WTC11 (cell line): ENCODE measurements at regions not wholly inside any gene's neighbourhood (a gene's known extent, or its start where the extent isn't known, plus 50 kb on each side); places are given as distances from the start of the nearest gene placed in this dataset.

Experiments
- CBFB ChIP-seq: sonication (generic); formaldehyde crosslinking; IDR thresholded peaks from 2 replicates; pipeline ENCODE4 v1.8.1; 2022; ENCODE audit warnings: mild to moderate bottlenecking, low read depth, missing genetic modification reagents
- CREM ChIP-seq: sonication (generic); formaldehyde crosslinking; IDR thresholded peaks from 2 replicates; pipeline ENCODE4 v1.8.1; 2022; ENCODE audit warnings: mild to moderate bottlenecking, missing genetic modification reagents, moderate library complexity
- ESRRA ChIP-seq: sonication (generic); formaldehyde crosslinking; IDR thresholded peaks from 2 replicates; pipeline ENCODE4 v1.8.1; 2022; ENCODE audit warnings: mild to moderate bottlenecking, missing genetic modification reagents, borderline replicate concordance
- OVOL2 ChIP-seq: fragments of 250-450 bp; sonication (Bioruptor Pico); IDR thresholded peaks from 2 replicates; pipeline ENCODE4 v1.9.0; 2021; ENCODE audit warnings: mild to moderate bottlenecking, borderline replicate concordance
- ZNF232 ChIP-seq: sonication (generic); formaldehyde crosslinking; IDR thresholded peaks from 2 replicates; pipeline ENCODE4 v1.8.0; 2022; ENCODE audit warnings: mild to moderate bottlenecking, missing genetic modification reagents
- ZNF671 ChIP-seq: fragments of 250-450 bp; sonication (Bioruptor Pico); IDR thresholded peaks from 2 replicates; pipeline ENCODE4 v1.8.0; 2021; ENCODE audit warnings: mild to moderate bottlenecking
- TF ChIP-seq, protein P1 (sequence below): sonication (generic); formaldehyde crosslinking; conservative IDR thresholded peaks from 2 replicates; pipeline ENCODE4 v1.8.1; 2023; ENCODE audit warnings: mild to moderate bottlenecking, low read depth, missing genetic modification reagents, moderate library complexity
- TF ChIP-seq, protein P2 (sequence below): sonication (generic); formaldehyde crosslinking; IDR thresholded peaks from 2 replicates; pipeline ENCODE4 v1.8.0; 2022; ENCODE audit warnings: mild to moderate bottlenecking, missing genetic modification reagents
- TF ChIP-seq, protein P3 (sequence below): sonication (generic); formaldehyde crosslinking; IDR thresholded peaks from 2 replicates; pipeline ENCODE4 v1.8.1; 2023; ENCODE audit warnings: mild to moderate bottlenecking, missing genetic modification reagents, borderline replicate concordance
- TF ChIP-seq, protein P4 (sequence below): fragments of 250-450 bp; sonication (Bioruptor Pico); IDR thresholded peaks from 2 replicates; pipeline ENCODE4 v1.9.0; 2021; ENCODE audit warnings: mild to moderate bottlenecking, borderline replicate concordance
- TF ChIP-seq, protein P5 (sequence below): sonication (generic); formaldehyde crosslinking; IDR thresholded peaks from 2 replicates; pipeline ENCODE4 v1.8.1; 2022; ENCODE audit warnings: low read depth, mild to moderate bottlenecking, moderate library complexity, missing genetic modification reagents, borderline replicate concordance

DNA sequence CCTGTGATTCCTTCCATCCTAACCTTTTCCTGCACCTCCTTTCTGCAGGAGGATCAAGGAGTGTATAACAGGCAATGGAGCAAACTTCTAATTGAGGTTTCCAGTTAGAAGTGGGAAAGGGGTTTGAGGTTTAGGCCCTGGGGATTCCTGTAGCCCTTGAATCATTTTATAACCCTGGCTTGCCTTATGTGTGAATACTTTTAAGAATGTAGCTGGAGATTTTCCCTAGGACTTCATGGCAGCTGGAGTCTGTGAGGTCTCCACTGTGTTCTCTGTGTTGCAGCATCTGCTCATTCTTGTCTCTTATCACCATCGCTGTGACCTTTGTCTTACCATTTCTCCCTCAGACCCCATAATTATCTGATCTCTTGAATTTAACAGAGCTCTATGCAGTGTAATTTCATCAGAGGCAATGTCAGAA, 370.2 kb upstream of the SLC14A2 start:
- TF ChIP-seq OVOL2 (CRISPR knock-in tag): no peak
- TF ChIP-seq CREM (CRISPR knock-in tag): no peak
- TF ChIP-seq, protein P1, sequence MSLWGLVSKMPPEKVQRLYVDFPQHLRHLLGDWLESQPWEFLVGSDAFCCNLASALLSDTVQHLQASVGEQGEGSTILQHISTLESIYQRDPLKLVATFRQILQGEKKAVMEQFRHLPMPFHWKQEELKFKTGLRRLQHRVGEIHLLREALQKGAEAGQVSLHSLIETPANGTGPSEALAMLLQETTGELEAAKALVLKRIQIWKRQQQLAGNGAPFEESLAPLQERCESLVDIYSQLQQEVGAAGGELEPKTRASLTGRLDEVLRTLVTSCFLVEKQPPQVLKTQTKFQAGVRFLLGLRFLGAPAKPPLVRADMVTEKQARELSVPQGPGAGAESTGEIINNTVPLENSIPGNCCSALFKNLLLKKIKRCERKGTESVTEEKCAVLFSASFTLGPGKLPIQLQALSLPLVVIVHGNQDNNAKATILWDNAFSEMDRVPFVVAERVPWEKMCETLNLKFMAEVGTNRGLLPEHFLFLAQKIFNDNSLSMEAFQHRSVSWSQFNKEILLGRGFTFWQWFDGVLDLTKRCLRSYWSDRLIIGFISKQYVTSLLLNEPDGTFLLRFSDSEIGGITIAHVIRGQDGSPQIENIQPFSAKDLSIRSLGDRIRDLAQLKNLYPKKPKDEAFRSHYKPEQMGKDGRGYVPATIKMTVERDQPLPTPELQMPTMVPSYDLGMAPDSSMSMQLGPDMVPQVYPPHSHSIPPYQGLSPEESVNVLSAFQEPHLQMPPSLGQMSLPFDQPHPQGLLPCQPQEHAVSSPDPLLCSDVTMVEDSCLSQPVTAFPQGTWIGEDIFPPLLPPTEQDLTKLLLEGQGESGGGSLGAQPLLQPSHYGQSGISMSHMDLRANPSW (CRISPR knock-in tag): no peak
- no peak for TF ChIP-seq ZNF232
- TF ChIP-seq, protein P2, sequence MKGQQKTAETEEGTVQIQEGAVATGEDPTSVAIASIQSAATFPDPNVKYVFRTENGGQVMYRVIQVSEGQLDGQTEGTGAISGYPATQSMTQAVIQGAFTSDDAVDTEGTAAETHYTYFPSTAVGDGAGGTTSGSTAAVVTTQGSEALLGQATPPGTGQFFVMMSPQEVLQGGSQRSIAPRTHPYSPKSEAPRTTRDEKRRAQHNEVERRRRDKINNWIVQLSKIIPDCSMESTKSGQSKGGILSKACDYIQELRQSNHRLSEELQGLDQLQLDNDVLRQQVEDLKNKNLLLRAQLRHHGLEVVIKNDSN (CRISPR knock-in tag): no peak
- no peak for TF ChIP-seq ZNF671 (CRISPR knock-in tag)
- TF ChIP-seq, protein P3, sequence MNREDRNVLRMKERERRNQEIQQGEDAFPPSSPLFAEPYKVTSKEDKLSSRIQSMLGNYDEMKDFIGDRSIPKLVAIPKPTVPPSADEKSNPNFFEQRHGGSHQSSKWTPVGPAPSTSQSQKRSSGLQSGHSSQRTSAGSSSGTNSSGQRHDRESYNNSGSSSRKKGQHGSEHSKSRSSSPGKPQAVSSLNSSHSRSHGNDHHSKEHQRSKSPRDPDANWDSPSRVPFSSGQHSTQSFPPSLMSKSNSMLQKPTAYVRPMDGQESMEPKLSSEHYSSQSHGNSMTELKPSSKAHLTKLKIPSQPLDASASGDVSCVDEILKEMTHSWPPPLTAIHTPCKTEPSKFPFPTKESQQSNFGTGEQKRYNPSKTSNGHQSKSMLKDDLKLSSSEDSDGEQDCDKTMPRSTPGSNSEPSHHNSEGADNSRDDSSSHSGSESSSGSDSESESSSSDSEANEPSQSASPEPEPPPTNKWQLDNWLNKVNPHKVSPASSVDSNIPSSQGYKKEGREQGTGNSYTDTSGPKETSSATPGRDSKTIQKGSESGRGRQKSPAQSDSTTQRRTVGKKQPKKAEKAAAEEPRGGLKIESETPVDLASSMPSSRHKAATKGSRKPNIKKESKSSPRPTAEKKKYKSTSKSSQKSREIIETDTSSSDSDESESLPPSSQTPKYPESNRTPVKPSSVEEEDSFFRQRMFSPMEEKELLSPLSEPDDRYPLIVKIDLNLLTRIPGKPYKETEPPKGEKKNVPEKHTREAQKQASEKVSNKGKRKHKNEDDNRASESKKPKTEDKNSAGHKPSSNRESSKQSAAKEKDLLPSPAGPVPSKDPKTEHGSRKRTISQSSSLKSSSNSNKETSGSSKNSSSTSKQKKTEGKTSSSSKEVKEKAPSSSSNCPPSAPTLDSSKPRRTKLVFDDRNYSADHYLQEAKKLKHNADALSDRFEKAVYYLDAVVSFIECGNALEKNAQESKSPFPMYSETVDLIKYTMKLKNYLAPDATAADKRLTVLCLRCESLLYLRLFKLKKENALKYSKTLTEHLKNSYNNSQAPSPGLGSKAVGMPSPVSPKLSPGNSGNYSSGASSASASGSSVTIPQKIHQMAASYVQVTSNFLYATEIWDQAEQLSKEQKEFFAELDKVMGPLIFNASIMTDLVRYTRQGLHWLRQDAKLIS (CRISPR knock-in tag): no peak
- TF ChIP-seq ESRRA (CRISPR knock-in tag): no peak
- TF ChIP-seq, protein P4, sequence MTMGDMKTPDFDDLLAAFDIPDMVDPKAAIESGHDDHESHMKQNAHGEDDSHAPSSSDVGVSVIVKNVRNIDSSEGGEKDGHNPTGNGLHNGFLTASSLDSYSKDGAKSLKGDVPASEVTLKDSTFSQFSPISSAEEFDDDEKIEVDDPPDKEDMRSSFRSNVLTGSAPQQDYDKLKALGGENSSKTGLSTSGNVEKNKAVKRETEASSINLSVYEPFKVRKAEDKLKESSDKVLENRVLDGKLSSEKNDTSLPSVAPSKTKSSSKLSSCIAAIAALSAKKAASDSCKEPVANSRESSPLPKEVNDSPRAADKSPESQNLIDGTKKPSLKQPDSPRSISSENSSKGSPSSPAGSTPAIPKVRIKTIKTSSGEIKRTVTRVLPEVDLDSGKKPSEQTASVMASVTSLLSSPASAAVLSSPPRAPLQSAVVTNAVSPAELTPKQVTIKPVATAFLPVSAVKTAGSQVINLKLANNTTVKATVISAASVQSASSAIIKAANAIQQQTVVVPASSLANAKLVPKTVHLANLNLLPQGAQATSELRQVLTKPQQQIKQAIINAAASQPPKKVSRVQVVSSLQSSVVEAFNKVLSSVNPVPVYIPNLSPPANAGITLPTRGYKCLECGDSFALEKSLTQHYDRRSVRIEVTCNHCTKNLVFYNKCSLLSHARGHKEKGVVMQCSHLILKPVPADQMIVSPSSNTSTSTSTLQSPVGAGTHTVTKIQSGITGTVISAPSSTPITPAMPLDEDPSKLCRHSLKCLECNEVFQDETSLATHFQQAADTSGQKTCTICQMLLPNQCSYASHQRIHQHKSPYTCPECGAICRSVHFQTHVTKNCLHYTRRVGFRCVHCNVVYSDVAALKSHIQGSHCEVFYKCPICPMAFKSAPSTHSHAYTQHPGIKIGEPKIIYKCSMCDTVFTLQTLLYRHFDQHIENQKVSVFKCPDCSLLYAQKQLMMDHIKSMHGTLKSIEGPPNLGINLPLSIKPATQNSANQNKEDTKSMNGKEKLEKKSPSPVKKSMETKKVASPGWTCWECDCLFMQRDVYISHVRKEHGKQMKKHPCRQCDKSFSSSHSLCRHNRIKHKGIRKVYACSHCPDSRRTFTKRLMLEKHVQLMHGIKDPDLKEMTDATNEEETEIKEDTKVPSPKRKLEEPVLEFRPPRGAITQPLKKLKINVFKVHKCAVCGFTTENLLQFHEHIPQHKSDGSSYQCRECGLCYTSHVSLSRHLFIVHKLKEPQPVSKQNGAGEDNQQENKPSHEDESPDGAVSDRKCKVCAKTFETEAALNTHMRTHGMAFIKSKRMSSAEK (CRISPR knock-in tag): no peak
- TF ChIP-seq, protein P5, sequence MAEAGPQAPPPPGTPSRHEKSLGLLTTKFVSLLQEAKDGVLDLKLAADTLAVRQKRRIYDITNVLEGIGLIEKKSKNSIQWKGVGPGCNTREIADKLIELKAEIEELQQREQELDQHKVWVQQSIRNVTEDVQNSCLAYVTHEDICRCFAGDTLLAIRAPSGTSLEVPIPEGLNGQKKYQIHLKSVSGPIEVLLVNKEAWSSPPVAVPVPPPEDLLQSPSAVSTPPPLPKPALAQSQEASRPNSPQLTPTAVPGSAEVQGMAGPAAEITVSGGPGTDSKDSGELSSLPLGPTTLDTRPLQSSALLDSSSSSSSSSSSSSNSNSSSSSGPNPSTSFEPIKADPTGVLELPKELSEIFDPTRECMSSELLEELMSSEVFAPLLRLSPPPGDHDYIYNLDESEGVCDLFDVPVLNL (CRISPR knock-in tag): no peak
- TF ChIP-seq CBFB (CRISPR knock-in tag): no peak
